Neural cell (in vitro differentiated cells): ENCODE measurements at regions not wholly inside any gene's neighbourhood (a gene's known extent, or its start where the extent isn't known, plus 50 kb on each side); places are given as distances from the start of the nearest gene placed in this dataset.

Source experiments
- H2AFZ ChIP-seq: fragments of 200-600, 300-800 bp; sonication (generic), shearing (Covaris generic); 2 replicates; pipeline ENCODE4 v1.6.0; 2014; ENCODE audit warnings: low read depth, mild to moderate bottlenecking, antibody characterized with exemption, low read length, moderate library complexity
- H3F3A ChIP-seq: fragments of 200-600 bp; shearing (Covaris generic); 2 replicates; pipeline ENCODE4 v1.6.1; 2016; ENCODE audit warnings: mild to moderate bottlenecking, moderate library complexity, mixed read lengths, antibody characterized with exemption, low read length; ENCODE audit not compliant: insufficient read depth, poor library complexity, severe bottlenecking
- H3K27ac ChIP-seq: fragments of 200-600, 300-800 bp; sonication (generic), shearing (Covaris generic); 2 replicates; pipeline ENCODE4 v1.5.1; 2014; ENCODE audit warnings: mild to moderate bottlenecking, low read length, moderate library complexity
- H3K27me3 ChIP-seq: fragments of 300-800, 200-600 bp; sonication (generic), shearing (Covaris generic); 2 replicates; pipeline ENCODE4 v1.6.0; 2014; ENCODE audit warnings: mild to moderate bottlenecking, low read depth, low read length, moderate library complexity; ENCODE audit not compliant: insufficient read depth
- H3K36me3 ChIP-seq: fragments of 300-800, 200-600 bp; sonication (generic), shearing (Covaris generic); 2 replicates; pipeline ENCODE4 v1.5.1; 2014; ENCODE audit warnings: mild to moderate bottlenecking, antibody characterized with exemption, low read length, moderate library complexity; ENCODE audit not compliant: insufficient read depth
- H3K4me2 ChIP-seq: fragments of 300-800, 200-600 bp; sonication (generic), shearing (Covaris generic); 2 replicates; pipeline ENCODE4 v1.6.0; 2014; ENCODE audit warnings: mild to moderate bottlenecking, low read length
- H3K4me3 ChIP-seq: fragments of 300-800, 200-600 bp; sonication (generic), shearing (Covaris generic); 2 replicates; pipeline ENCODE4 v1.5.1; 2014; ENCODE audit warnings: mild to moderate bottlenecking, low read length, moderate library complexity
- H3K79me2 ChIP-seq: fragments of 200-600 bp; shearing (Covaris generic); replicated peaks from 2 replicates; pipeline ENCODE4 v1.6.0; 2014; ENCODE audit warnings: mild to moderate bottlenecking, low read length, moderate library complexity; ENCODE audit not compliant: insufficient read depth
- H3K9ac ChIP-seq: fragments of 300-800, 200-600 bp; sonication (generic), shearing (Covaris generic); 2 replicates; pipeline ENCODE4 v1.6.1; 2016; ENCODE audit warnings: mild to moderate bottlenecking, low read length, mixed read lengths
- H3K9me2 ChIP-seq: fragments of 200-600 bp; shearing (Covaris generic); 2 replicates; pipeline ENCODE4 v1.6.1; 2016; ENCODE audit warnings: mild to moderate bottlenecking, low read length, mixed read lengths; ENCODE audit not compliant: insufficient read depth
- H3K9me3 ChIP-seq: fragments of 200-600, 300-800 bp; sonication (generic), shearing (Covaris generic); 2 replicates; pipeline ENCODE4 v1.6.1; 2016; ENCODE audit warnings: mild to moderate bottlenecking, mixed run types, low read length, moderate library complexity, mixed read lengths
- H4K20me1 ChIP-seq: fragments of 200-600 bp; shearing (Covaris generic); 2 replicates; pipeline ENCODE4 v1.6.1; 2016; ENCODE audit warnings: mild to moderate bottlenecking, mixed run types; ENCODE audit not compliant: insufficient read depth
- CTCF ChIP-seq: fragments of 450-650 bp; IDR thresholded peaks from 2 replicates; pipeline ENCODE4 v1.5.1; 2014; ENCODE audit warnings: antibody characterized with exemption, mild to moderate bottlenecking, moderate library complexity; ENCODE audit not compliant: poor library complexity, severe bottlenecking
- EP300 ChIP-seq: fragments of 450-650 bp; conservative IDR thresholded peaks from 2 replicates; pipeline ENCODE4 v1.6.1; 2014; ENCODE audit warnings: antibody characterized with exemption, mild to moderate bottlenecking, moderate library complexity; ENCODE audit not compliant: poor library complexity, severe bottlenecking
- EZH2 ChIP-seq: fragments of 200-600, 300-800 bp; shearing (Covaris generic), sonication (generic); IDR thresholded peaks from 2 replicates; pipeline ENCODE4 v1.6.1; 2014; ENCODE audit warnings: antibody characterized with exemption, low read length, borderline replicate concordance, mild to moderate bottlenecking; ENCODE audit not compliant: insufficient read depth, poor library complexity, severe bottlenecking
- POLR2AphosphoS5 ChIP-seq: IDR thresholded peaks from 2 replicates; pipeline ENCODE4 v1.6.1; 2012
- SMC3 ChIP-seq: fragments of 450-650 bp; conservative IDR thresholded peaks from 2 replicates; pipeline ENCODE4 v1.6.1; 2014; ENCODE audit warnings: antibody characterized with exemption, mild to moderate bottlenecking, moderate library complexity; ENCODE audit not compliant: poor library complexity
- TAF1 ChIP-seq: IDR thresholded peaks from 2 replicates; pipeline ENCODE4 v1.6.1; 2012; ENCODE audit warnings: low read depth

DNA sequence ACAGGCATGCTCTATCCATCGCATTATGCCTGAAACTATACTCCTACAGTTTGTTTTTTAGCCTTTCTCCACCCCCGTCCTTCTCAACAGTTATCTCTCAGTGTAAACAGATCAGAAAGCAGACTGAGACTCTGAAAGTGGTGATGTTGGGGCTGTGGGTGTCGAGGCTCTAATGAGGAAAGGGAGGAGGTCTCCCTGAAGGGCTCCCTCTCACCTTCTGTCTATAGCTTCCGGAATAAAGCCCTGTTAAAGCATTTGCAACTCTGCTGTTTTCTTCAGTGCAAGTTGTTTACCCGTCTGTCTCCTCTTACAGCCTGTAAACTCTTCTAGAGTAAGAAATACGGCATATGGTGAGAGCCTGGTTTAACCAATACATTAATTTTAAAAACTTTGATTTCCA, 136.7 kb upstream of the SYT4 start:
- Histone ChIP-seq H3F3A (no peaks in the 10 kb centered on the region), H2AFZ (no peak overlapping the region), H3K36me3 (no peaks in the 10 kb centered on the region), H3K4me2 (no peak overlapping the region), H3K27me3 (no peaks in the 10 kb centered on the region), H3K79me2 (no peaks in the 10 kb centered on the region), H3K27ac (no peak overlapping the region), H3K9ac (no peak overlapping the region), H4K20me1 (no peaks in the 10 kb centered on the region), H3K9me2 (no peaks in the 10 kb centered on the region), H3K4me3 (no peak overlapping the region), H3K9me3 (no peaks in the 10 kb centered on the region)
- TF ChIP-seq EP300 (no peak), SMC3 (no peak), TAF1 (no peak)

- no peaks in the 10 kb centered on the region for H3K9me3 ChIP-seq
- no peaks in the 10 kb centered on the region for H3F3A ChIP-seq
- no peaks in the 10 kb centered on the region for H3K27me3 ChIP-seq
- no peaks in the 10 kb centered on the region for H3K36me3 ChIP-seq
- H3K9ac ChIP-seq = no peak overlapping the region
- H4K20me1 ChIP-seq = no peaks in the 10 kb centered on the region
- no peak overlapping the region for H3K4me2 ChIP-seq
- H2AFZ ChIP-seq = no peak overlapping the region
- H3K4me3 ChIP-seq = no peak overlapping the region
- H3K79me2 ChIP-seq = no peaks in the 10 kb centered on the region
- no peaks in the 10 kb centered on the region for H3K9me2 ChIP-seq
- TF ChIP-seq TAF1 (no peak), CTCF (no peak), EZH2 (no peak)
- no peak overlapping the region for H3K27ac ChIP-seq
These were observed 142.8 kb upstream of the SYT4 start for GRCh38 chr18:43420091-43420490.

DNA sequence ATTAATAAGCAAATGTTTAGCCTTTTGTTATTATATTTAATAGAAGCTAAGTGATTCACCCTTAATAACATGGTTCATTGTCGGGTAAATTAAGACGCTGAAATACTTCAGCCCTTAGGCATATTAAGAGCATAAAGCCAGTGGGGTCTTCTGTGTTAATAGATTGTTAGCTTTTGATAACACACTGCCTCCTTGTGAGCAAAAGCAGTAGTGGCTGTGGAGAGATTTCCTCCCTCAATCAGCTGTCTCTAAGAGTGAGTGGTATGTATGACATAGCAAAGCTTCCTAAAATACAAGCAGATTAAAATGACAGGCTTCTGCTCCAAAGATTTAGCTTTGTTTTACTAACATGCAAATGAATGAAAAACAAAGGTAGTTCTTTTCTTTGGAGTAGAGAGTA, 143.7 kb upstream of the SYT4 start:
- no peak overlapping the region for H2AFZ ChIP-seq
- no peak overlapping the region for H3K9ac ChIP-seq
- H3K9me3 ChIP-seq = no peaks in the 10 kb centered on the region
- H3K27me3 ChIP-seq = no peaks in the 10 kb centered on the region
- H3K79me2 ChIP-seq = no peaks in the 10 kb centered on the region
- H3F3A ChIP-seq = no peaks in the 10 kb centered on the region
- TF ChIP-seq POLR2AphosphoS5 (no peak), CTCF (peak; percentile 44)
- H4K20me1 ChIP-seq = no peaks in the 10 kb centered on the region
- H3K27ac ChIP-seq = no peak overlapping the region
- H3K36me3 ChIP-seq = no peaks in the 10 kb centered on the region
- H3K4me2 ChIP-seq = no peak overlapping the region
- H3K4me3 ChIP-seq = no peak overlapping the region
- no peaks in the 10 kb centered on the region for H3K9me2 ChIP-seq

DNA sequence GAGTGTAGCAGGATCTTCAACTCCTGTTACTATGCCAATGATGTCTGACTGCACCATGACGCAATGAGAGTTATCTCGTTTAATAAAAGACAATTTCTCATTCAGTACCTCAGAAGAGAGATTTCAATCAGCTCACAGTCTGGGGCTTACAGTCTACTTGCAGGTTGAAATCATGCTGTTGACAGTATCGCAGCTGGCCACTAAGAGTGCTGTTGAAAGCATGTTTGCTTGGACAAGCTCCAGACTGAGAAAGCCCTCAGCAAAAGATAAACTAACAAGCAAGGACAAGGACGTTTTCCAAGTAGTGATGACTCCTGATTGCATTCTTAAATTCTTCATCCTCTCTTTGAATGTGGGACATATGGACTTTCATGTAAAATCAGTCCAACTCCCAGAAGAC, 145.2 kb upstream of the SYT4 start:
- Histone ChIP-seq H3K27me3 (no peaks in the 10 kb centered on the region), H4K20me1 (no peaks in the 10 kb centered on the region), H3K9ac (no peak overlapping the region), H3K9me3 (no peaks in the 10 kb centered on the region), H3K27ac (no peak overlapping the region), H2AFZ (no peak overlapping the region), H3K9me2 (no peaks in the 10 kb centered on the region), H3K4me2 (no peak overlapping the region), H3K79me2 (no peaks in the 10 kb centered on the region), H3K36me3 (no peaks in the 10 kb centered on the region), H3F3A (no peaks in the 10 kb centered on the region), H3K4me3 (no peak overlapping the region)
- peak; percentile 54 for TF ChIP-seq CTCF
- no peak for TF ChIP-seq EP300
